ENCODE measurements at regions not wholly inside any gene's neighbourhood (a gene's known extent, or its start where the extent isn't known, plus 50 kb on each side); places are given as distances from the start of the nearest gene placed in this dataset.

GRCh38 chr6:835476-836160, 142.7 kb upstream of the EXOC2 start:
- TF ChIP-seq CTCF (tag by site-specific recombination; IDR thresholded peaks at IDR 0.05) = no peak
- TF ChIP-seq ZNF707 (tag by site-specific recombination; IDR thresholded peaks at IDR 0.05) = no peak
- TF ChIP-seq ZBTB1 (tag by site-specific recombination; IDR thresholded peaks at IDR 0.05) = no peak
- no peak for TF ChIP-seq ELK4 (IDR thresholded peaks at IDR 0.05; ENCODE audit: borderline replicate concordance, low read depth, low read length)
- TF ChIP-seq ZNF404 (tag by site-specific recombination; IDR thresholded peaks at IDR 0.05) = no peak
- TF ChIP-seq MZF1 (tag by site-specific recombination; IDR thresholded peaks at IDR 0.05; ENCODE audit: borderline replicate concordance) = no peak
- TF ChIP-seq, protein P1, sequence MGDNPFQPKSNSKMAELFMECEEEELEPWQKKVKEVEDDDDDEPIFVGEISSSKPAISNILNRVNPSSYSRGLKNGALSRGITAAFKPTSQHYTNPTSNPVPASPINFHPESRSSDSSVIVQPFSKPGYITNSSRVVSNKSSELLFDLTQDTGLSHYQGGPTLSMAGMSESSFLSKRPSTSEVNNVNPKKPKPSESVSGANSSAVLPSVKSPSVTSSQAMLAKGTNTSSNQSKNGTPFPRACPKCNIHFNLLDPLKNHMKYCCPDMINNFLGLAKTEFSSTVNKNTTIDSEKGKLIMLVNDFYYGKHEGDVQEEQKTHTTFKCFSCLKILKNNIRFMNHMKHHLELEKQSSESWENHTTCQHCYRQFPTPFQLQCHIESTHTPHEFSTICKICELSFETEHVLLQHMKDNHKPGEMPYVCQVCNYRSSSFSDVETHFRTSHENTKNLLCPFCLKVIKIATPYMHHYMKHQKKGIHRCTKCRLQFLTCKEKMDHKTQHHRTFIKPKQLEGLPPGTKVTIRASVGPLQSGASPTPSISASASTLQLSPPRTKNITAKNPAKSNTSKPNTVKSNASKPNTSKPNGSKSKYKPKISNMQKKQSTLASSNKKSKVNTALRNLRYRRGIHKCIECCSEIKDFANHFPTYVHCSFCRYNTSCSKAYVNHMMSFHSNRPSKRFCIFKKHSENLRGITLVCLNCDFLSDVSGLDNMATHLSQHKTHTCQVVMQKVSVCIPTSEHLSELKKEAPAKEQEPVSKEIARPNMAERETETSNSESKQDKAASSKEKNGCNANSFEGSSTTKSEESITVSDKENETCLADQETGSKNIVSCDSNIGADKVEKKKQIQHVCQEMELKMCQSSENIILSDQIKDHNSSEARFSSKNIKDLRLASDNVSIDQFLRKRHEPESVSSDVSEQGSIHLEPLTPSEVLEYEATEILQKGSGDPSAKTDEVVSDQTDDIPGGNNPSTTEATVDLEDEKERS (tag by site-specific recombination; IDR thresholded peaks at IDR 0.05) = no peak
- TF ChIP-seq ZNF121 (tag by site-specific recombination; IDR thresholded peaks at IDR 0.05) = no peak
- TF ChIP-seq, protein P2, sequence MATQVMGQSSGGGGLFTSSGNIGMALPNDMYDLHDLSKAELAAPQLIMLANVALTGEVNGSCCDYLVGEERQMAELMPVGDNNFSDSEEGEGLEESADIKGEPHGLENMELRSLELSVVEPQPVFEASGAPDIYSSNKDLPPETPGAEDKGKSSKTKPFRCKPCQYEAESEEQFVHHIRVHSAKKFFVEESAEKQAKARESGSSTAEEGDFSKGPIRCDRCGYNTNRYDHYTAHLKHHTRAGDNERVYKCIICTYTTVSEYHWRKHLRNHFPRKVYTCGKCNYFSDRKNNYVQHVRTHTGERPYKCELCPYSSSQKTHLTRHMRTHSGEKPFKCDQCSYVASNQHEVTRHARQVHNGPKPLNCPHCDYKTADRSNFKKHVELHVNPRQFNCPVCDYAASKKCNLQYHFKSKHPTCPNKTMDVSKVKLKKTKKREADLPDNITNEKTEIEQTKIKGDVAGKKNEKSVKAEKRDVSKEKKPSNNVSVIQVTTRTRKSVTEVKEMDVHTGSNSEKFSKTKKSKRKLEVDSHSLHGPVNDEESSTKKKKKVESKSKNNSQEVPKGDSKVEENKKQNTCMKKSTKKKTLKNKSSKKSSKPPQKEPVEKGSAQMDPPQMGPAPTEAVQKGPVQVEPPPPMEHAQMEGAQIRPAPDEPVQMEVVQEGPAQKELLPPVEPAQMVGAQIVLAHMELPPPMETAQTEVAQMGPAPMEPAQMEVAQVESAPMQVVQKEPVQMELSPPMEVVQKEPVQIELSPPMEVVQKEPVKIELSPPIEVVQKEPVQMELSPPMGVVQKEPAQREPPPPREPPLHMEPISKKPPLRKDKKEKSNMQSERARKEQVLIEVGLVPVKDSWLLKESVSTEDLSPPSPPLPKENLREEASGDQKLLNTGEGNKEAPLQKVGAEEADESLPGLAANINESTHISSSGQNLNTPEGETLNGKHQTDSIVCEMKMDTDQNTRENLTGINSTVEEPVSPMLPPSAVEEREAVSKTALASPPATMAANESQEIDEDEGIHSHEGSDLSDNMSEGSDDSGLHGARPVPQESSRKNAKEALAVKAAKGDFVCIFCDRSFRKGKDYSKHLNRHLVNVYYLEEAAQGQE (tag by site-specific recombination; IDR thresholded peaks at IDR 0.05) = no peak
- no peak for TF ChIP-seq ZEB2 (tag by site-specific recombination; IDR thresholded peaks at IDR 0.05)
- TF ChIP-seq ZNF335 (tag by site-specific recombination; conservative IDR thresholded peaks at IDR 0.05) = no peak
